Breast epithelium (tissue), 4 donors: ENCODE measurements at regions not wholly inside any gene's neighbourhood (a gene's known extent, or its start where the extent isn't known, plus 50 kb on each side); places are given as distances from the start of the nearest gene placed in this dataset.
"Not testable (repeated sequence)": the region's sequence is repeated elsewhere in the genome, so short reads cannot be mapped to it uniquely, and the experiment has no call there.

Source experiments
- DNase-seq, 2 donors: peaks; one replicate each; pipeline ENCODE4 v3.0.0-alpha.2; 2019; ENCODE audit warnings: low spot score in 2 of 2
- H3K27ac ChIP-seq, 2 donors: fragments of 200-600 bp; sonication (generic) in 1 of 2; one replicate each; pipeline ENCODE4 v1.5.1; 2016 to 2019; ENCODE audit warnings: mild to moderate bottlenecking in 1 of 2
- H3K27me3 ChIP-seq, 2 donors: fragments of 200-600 bp; sonication (generic) in 1 of 2; one replicate each; pipeline versions ENCODE4 v1.5.1 to v1.6.0; 2017 to 2019; ENCODE audit warnings: control low read depth in 1 of 2, mild to moderate bottlenecking in 1 of 2
- H3K36me3 ChIP-seq: fragments of 200-600 bp; one replicate; pipeline ENCODE4 v1.5.1; 2019
- H3K4me1 ChIP-seq, 2 donors: fragments of 200-600 bp; sonication (generic); one replicate each; pipeline ENCODE4 v1.5.1; 2016 to 2019; ENCODE audit warnings: control low read depth in 1 of 2
- H3K4me3 ChIP-seq, 3 donors: fragments of 200-600 bp; sonication (generic); 1 replicate in 2 of 3; 2 replicates in 1 of 3; pipeline ENCODE4 v1.5.1; 2016 to 2019; ENCODE audit warnings: mild to moderate bottlenecking in 3 of 3, moderate library complexity in 2 of 3
- H3K9me3 ChIP-seq, 2 donors: fragments of 200-600 bp; sonication (generic) in 1 of 2; one replicate each; pipeline ENCODE4 v1.5.1; 2016 to 2019; ENCODE audit warnings: control low read depth in 1 of 2
- CTCF ChIP-seq, 3 donors: fragments of 450-650 bp; IDR thresholded peaks; one replicate each; pipeline ENCODE4 v1.5.1; 2016 to 2017; ENCODE audit warnings: antibody characterized with exemption in 3 of 3, mild to moderate bottlenecking in 3 of 3, moderate library complexity in 3 of 3
- POLR2A ChIP-seq: fragments of 450-650 bp; IDR thresholded peaks from one replicate; pipeline ENCODE4 v1.6.1; 2016; ENCODE audit warnings: antibody characterized with exemption, mild to moderate bottlenecking, moderate library complexity
- POLR2AphosphoS5 ChIP-seq, 3 donors: sonication (generic); formaldehyde crosslinking; IDR thresholded peaks; one replicate each; pipeline ENCODE4 v1.6.1; 2017; ENCODE audit warnings: antibody characterized with exemption in 3 of 3
- intact Hi-C: fragments of 100-400 bp; cut with DNase I; formaldehyde crosslinking; loops from one replicate; pipeline ENCODE4 v1.15.1; 2023; ENCODE audit warnings: low total_unique reads

GRCh38 chr7:13797545-13797944, 191.9 kb downstream of the ETV1 start:
- TF ChIP-seq POLR2A (no peak), CTCF (IDR thresholded peaks at IDR 0.05) (no peak), POLR2AphosphoS5 (IDR thresholded peaks at IDR 0.05) (no peak)
- Histone ChIP-seq H3K4me1 (no peaks in the 10 kb centered on the region), H3K27me3 (no peaks in the 10 kb centered on the region), H3K9me3 (no peaks in the 10 kb centered on the region), H3K4me3 (no peak overlapping the region), H3K36me3 (no peaks in the 10 kb centered on the region), H3K27ac (no peak overlapping the region)
- DNase-seq, result no peak
- intact Hi-C loops, result no loop called here

- TF ChIP-seq CTCF (IDR thresholded peaks at IDR 0.05) (no peak), POLR2AphosphoS5 (IDR thresholded peaks at IDR 0.05) (no peak), POLR2A (no peak)
- Histone ChIP-seq H3K36me3 (no peaks in the 10 kb centered on the region), H3K27ac (no peak overlapping the region), H3K4me1 (no peaks in the 10 kb centered on the region), H3K27me3 (no peaks in the 10 kb centered on the region), H3K9me3 (no peaks in the 10 kb centered on the region), H3K4me3 (no peak overlapping the region)
- no peak for DNase-seq
- intact Hi-C loops, result no loop called here
These were observed 188.6 kb downstream of the ETV1 start for GRCh38 chr7:13800694-13801448.

GRCh38 chr7:13801669-13802068, 187.8 kb downstream of the ETV1 start:
- H3K9me3 ChIP-seq, result no peaks in the 10 kb centered on the region
- no peaks in the 10 kb centered on the region for H3K4me1 ChIP-seq
- TF ChIP-seq CTCF (IDR thresholded peaks at IDR 0.05), result no peak
- no peaks in the 10 kb centered on the region for H3K27me3 ChIP-seq
- H3K36me3 ChIP-seq, result no peaks in the 10 kb centered on the region
- H3K4me3 ChIP-seq, result no peak overlapping the region
- DNase-seq, result no peak
- no peak overlapping the region for H3K27ac ChIP-seq
- intact Hi-C loops, result no loop called here

GRCh38 chr7:13802651-13803050, 186.8 kb downstream of the ETV1 start:
- intact Hi-C loops, result no loop called here
- Histone ChIP-seq H3K4me3 (no peak overlapping the region), H3K36me3 (no peaks in the 10 kb centered on the region), H3K27ac (no peak overlapping the region), H3K9me3 (no peaks in the 10 kb centered on the region), H3K4me1 (no peaks in the 10 kb centered on the region), H3K27me3 (no peaks in the 10 kb centered on the region)
- no peak for DNase-seq
- TF ChIP-seq CTCF (IDR thresholded peaks at IDR 0.05), result no peak
- TF ChIP-seq POLR2AphosphoS5 (IDR thresholded peaks at IDR 0.05), result no peak

- H3K27me3 ChIP-seq, result no peaks in the 10 kb centered on the region
- intact Hi-C loops, result no loop called here
- H3K9me3 ChIP-seq, result no peaks in the 10 kb centered on the region
- no peak for DNase-seq
- no peaks in the 10 kb centered on the region for H3K4me1 ChIP-seq
- H3K36me3 ChIP-seq, result no peaks in the 10 kb centered on the region
- H3K27ac ChIP-seq, result no peak overlapping the region
- TF ChIP-seq POLR2A (no peak), POLR2AphosphoS5 (IDR thresholded peaks at IDR 0.05) (no peak), CTCF (IDR thresholded peaks at IDR 0.05) (no peak)
- no peak overlapping the region for H3K4me3 ChIP-seq
These were observed 186.3 kb downstream of the ETV1 start for GRCh38 chr7:13803134-13803533.

GRCh38 chr7:13806089-13806867, 183.2 kb downstream of the ETV1 start:
- H3K36me3 ChIP-seq, intact Hi-C loops, H3K4me3 ChIP-seq, H3K27ac ChIP-seq, H3K4me1 ChIP-seq, DNase-seq, H3K27me3 ChIP-seq, H3K9me3 ChIP-seq: not testable (repeated sequence)

- H3K4me3 ChIP-seq, H3K36me3 ChIP-seq, intact Hi-C loops, H3K27me3 ChIP-seq, H3K4me1 ChIP-seq, H3K27ac ChIP-seq, H3K9me3 ChIP-seq, DNase-seq: not testable (repeated sequence)
These were observed 172.2 kb downstream of the ETV1 start for GRCh38 chr7:13817230-13817629.
